DND-41 (cell line): ENCODE measurements at regions not wholly inside any gene's neighbourhood (a gene's known extent, or its start where the extent isn't known, plus 50 kb on each side); places are given as distances from the start of the nearest gene placed in this dataset.
"Not testable (repeated sequence)": the region's sequence is repeated elsewhere in the genome, so short reads cannot be mapped to it uniquely, and the experiment has no call there.

Experiments used
- ATAC-seq: fragments of 200-7000 bp; cut with Tn5 transposase; 3 replicates; pipeline ENCODE4 v1.9.1; 2021; ENCODE audit warnings: low read depth; ENCODE audit not compliant: insufficient read depth
- DNase-seq: peaks from one replicate; pipeline ENCODE4 v3.0.0-alpha.2; 2020
- H2AFZ ChIP-seq: 2 replicates; pipeline ENCODE4 v1.6.0; 2012; ENCODE audit warnings: low read depth, low read length
- H3K27ac ChIP-seq: 2 replicates; pipeline ENCODE4 v1.5.1; 2012; ENCODE audit warnings: low read length, inconsistent platforms
- H3K27me3 ChIP-seq: fragments of 200-600 bp; sonication (generic); 2 replicates; pipeline ENCODE4 v1.6.0; 2012; ENCODE audit warnings: low read length, mild to moderate bottlenecking, inconsistent platforms; ENCODE audit not compliant: insufficient read depth, poor library complexity
- H3K36me3 ChIP-seq: 2 replicates; pipeline ENCODE4 v1.5.1; 2012; ENCODE audit warnings: low read length, inconsistent platforms; ENCODE audit not compliant: insufficient read depth
- H3K4me1 ChIP-seq: 2 replicates; pipeline ENCODE4 v1.5.1; 2012; ENCODE audit warnings: mild to moderate bottlenecking, low read length; ENCODE audit not compliant: insufficient read depth
- H3K4me2 ChIP-seq: 2 replicates; pipeline ENCODE4 v1.6.0; 2012; ENCODE audit warnings: mild to moderate bottlenecking, moderate library complexity, low read length, inconsistent platforms; ENCODE audit not compliant: insufficient read depth
- H3K4me3 ChIP-seq, 2 experiments: fragments of 200-600 bp in 1 of 2; shearing (Covaris generic) in 1 of 2; 2 replicates each; pipeline ENCODE4 v1.5.1; 2012 to 2016; ENCODE audit warnings: inconsistent platforms in 2 of 2, low read length in 2 of 2, mild to moderate bottlenecking in 2 of 2, low read depth in 1 of 2, moderate library complexity in 1 of 2
- H3K79me2 ChIP-seq: 2 replicates; pipeline ENCODE4 v1.6.0; 2012; ENCODE audit warnings: low read length, inconsistent platforms; ENCODE audit not compliant: insufficient read depth
- H3K9ac ChIP-seq: 2 replicates; pipeline ENCODE4 v1.6.0; 2012; ENCODE audit warnings: low read depth, mild to moderate bottlenecking, inconsistent platforms, low read length, moderate library complexity
- H3K9me3 ChIP-seq: 2 replicates; pipeline ENCODE4 v1.5.1; 2012; ENCODE audit warnings: low read length, moderate library complexity, mild to moderate bottlenecking, inconsistent platforms; ENCODE audit not compliant: insufficient read depth, severe bottlenecking
- H4K20me1 ChIP-seq: 2 replicates; pipeline ENCODE4 v1.6.0; 2012; ENCODE audit warnings: low read length; ENCODE audit not compliant: insufficient read depth
- EZH2 ChIP-seq: IDR thresholded peaks from 3 replicates; pipeline ENCODE4 v1.6.1; 2012; ENCODE audit warnings: borderline replicate concordance, low read depth, mild to moderate bottlenecking, moderate library complexity, low read length, inconsistent platforms; ENCODE audit not compliant: severe bottlenecking
- TF ChIP-seq, protein P1 (sequence below): IDR thresholded peaks from 2 replicates; pipeline ENCODE4 v1.5.1; 2012; ENCODE audit warnings: borderline replicate concordance, low read length, moderate library complexity, mild to moderate bottlenecking; ENCODE audit not compliant: poor library complexity, severe bottlenecking; ENCODE audit errors: extremely low read depth

DNA sequence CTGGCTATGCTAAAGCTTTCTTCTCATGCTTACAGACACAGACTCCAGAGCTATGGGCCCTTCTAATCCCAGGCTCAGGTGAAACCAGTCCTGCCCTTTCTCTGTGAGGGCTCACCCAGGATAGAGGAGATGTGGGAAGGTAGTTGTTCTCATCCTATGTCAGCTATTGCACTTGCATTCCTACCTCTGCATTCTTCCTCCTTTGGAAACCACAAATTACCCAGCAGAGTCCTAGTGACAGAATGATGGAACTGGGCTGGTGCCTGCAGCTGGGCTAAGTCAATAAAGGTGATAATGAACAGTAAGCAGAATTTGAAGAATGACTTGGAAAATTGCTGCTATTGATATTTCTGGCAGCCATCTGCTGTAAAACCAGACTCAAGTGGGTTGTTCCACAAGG is 560.0 kb downstream of the TMEM135 start:
- Histone ChIP-seq H3K9me3 (no peaks in the 10 kb centered on the region), H3K27me3 (no peaks in the 10 kb centered on the region), H3K79me2 (no peaks in the 10 kb centered on the region), H3K9ac (no peak overlapping the region), H3K4me3 (no peak overlapping the region), H3K4me2 (no peak overlapping the region), H3K36me3 (no peaks in the 10 kb centered on the region), H3K4me1 (no peaks in the 10 kb centered on the region), H2AFZ (no peak overlapping the region), H4K20me1 (no peaks in the 10 kb centered on the region), H3K27ac (no peak overlapping the region)
- no peak for TF ChIP-seq EZH2
- TF ChIP-seq, protein P1, sequence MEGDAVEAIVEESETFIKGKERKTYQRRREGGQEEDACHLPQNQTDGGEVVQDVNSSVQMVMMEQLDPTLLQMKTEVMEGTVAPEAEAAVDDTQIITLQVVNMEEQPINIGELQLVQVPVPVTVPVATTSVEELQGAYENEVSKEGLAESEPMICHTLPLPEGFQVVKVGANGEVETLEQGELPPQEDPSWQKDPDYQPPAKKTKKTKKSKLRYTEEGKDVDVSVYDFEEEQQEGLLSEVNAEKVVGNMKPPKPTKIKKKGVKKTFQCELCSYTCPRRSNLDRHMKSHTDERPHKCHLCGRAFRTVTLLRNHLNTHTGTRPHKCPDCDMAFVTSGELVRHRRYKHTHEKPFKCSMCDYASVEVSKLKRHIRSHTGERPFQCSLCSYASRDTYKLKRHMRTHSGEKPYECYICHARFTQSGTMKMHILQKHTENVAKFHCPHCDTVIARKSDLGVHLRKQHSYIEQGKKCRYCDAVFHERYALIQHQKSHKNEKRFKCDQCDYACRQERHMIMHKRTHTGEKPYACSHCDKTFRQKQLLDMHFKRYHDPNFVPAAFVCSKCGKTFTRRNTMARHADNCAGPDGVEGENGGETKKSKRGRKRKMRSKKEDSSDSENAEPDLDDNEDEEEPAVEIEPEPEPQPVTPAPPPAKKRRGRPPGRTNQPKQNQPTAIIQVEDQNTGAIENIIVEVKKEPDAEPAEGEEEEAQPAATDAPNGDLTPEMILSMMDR: no peak
- DNase-seq: no peak
- ATAC-seq: no peak

DNA sequence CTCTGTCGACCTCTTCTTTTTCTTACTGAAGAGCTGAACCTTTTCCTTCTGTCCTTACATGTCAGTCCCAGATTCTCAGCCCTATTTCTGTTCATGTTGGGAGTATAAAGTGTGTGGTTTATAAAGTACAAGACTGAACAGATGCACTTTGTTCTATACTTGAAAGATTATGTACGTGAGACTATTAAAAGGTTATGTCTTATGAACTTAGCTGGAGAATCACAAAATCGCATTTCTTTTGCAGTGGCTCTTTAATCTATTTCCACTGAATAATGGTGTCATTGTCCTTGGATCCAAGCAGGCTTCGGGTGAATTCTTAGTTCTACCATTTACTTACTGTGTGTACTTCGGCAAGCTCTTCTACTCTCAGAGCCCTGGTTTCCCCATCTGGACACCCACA is 558.4 kb downstream of the TMEM135 start:
- no peak for DNase-seq
- ATAC-seq: no peak
- H3K79me2 ChIP-seq: no peaks in the 10 kb centered on the region
- no peaks in the 10 kb centered on the region for H3K27me3 ChIP-seq
- no peaks in the 10 kb centered on the region for H3K4me1 ChIP-seq
- H3K4me3 ChIP-seq: no peak overlapping the region
- H3K27ac ChIP-seq: no peak overlapping the region
- no peak overlapping the region for H3K4me2 ChIP-seq
- H2AFZ ChIP-seq: no peak overlapping the region
- no peaks in the 10 kb centered on the region for H3K9me3 ChIP-seq
- no peaks in the 10 kb centered on the region for H4K20me1 ChIP-seq
- no peaks in the 10 kb centered on the region for H3K36me3 ChIP-seq
- TF ChIP-seq, protein P1: no peak
- no peak for TF ChIP-seq EZH2
- no peak overlapping the region for H3K9ac ChIP-seq

DNA sequence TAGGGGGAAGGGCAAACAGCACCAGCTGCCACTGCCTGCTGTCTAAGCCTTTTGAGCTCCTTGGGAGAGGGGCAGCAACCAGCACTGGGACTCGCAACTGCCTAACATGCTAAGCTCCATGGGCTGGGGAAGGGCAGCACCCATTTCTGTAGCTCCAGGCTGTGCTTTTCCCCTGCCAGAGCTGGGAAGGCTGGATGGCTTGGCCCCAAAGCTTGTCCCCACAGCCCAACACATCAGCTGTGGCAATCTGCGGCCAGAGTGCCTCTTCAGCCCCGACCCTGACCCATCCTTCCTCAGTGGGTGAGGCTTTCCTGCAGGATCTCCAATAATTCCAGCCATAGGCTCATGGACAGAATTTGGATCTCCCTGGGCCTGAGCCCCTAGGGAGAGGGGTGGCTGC is 551.3 kb downstream of the TMEM135 start:
- H3K9me3 ChIP-seq: no peaks in the 10 kb centered on the region
- no peaks in the 10 kb centered on the region for H4K20me1 ChIP-seq

DNA sequence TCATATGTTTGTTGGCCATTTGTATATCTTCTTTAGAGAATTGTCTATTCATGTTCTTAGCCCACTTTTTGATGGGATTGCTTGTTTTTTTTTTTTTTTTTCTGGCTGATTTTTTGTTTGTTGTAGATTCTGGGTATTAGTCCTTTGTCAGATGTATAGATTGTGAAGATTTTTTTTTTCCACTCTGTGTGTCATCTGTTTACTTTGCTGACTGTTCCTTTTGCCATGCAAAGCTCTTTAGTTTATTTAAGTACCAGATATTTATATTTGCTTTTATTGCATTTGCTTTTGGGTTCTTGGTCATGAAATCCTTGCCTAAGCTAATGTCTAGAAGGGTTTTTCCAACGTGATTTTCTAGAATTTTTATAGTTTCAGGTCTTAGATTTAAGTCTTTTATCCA is 547.9 kb downstream of the TMEM135 start:
- H3K36me3 ChIP-seq, H4K20me1 ChIP-seq, H3K4me3 ChIP-seq, H3K4me2 ChIP-seq, H3K9ac ChIP-seq, H3K9me3 ChIP-seq, H3K27me3 ChIP-seq, ATAC-seq, DNase-seq, H3K4me1 ChIP-seq, H3K27ac ChIP-seq, H3K79me2 ChIP-seq, H2AFZ ChIP-seq: not testable (repeated sequence)

More for the DNA sequence above, 551.3 kb downstream of the TMEM135 start:
- Histone ChIP-seq H3K79me2 (no peaks in the 10 kb centered on the region), H3K27ac (no peak overlapping the region), H2AFZ (no peak overlapping the region), H3K4me3 (no peak overlapping the region), H3K36me3 (no peaks in the 10 kb centered on the region), H3K4me2 (no peak overlapping the region), H3K4me1 (no peaks in the 10 kb centered on the region), H3K27me3 (no peaks in the 10 kb centered on the region), H3K9ac (no peak overlapping the region)
- TF ChIP-seq, protein P1: no peak
- no peak for TF ChIP-seq EZH2
- ATAC-seq (no peak), DNase-seq (no peak)
